CD4-positive, CD25-positive, alpha-beta regulatory T cell (primary cell): ENCODE measurements at regions not wholly inside any gene's neighbourhood (a gene's known extent, or its start where the extent isn't known, plus 50 kb on each side); places are given as distances from the start of the nearest gene placed in this dataset.
"Not testable (repeated sequence)": the region's sequence is repeated elsewhere in the genome, so short reads cannot be mapped to it uniquely, and the experiment has no call there.

Source experiments
- ATAC-seq, 2 donors: fragments of 150-1000 bp; cut with Tn5 transposase; one replicate each; pipeline ENCODE4 v1.10.0; 2021; ENCODE audit warnings: low read depth in 2 of 2, moderate number of reproducible peaks in 2 of 2, moderate library complexity in 1 of 2
- DNase-seq, 3 donors: peaks; one replicate each; pipeline versions ENCODE4 v3.0.0 to v3.0.0-alpha.2; 2012 to 2022; ENCODE audit warnings: mixed read lengths in 1 of 3
- H3K27ac ChIP-seq: one replicate; pipeline ENCODE4 v1.7.0; 2013; ENCODE audit warnings: mild to moderate bottlenecking, low read length; ENCODE audit not compliant: insufficient read depth, poor library complexity, severe bottlenecking
- H3K27me3 ChIP-seq: one replicate; pipeline ENCODE4 v1.7.0; 2013; ENCODE audit warnings: low read length; ENCODE audit not compliant: control insufficient read depth, insufficient read depth
- H3K36me3 ChIP-seq: one replicate; pipeline ENCODE4 v1.7.0; 2013; ENCODE audit warnings: mild to moderate bottlenecking, low read length, moderate library complexity; ENCODE audit not compliant: control insufficient read depth, insufficient read depth
- H3K4me1 ChIP-seq: 2 replicates; pipeline ENCODE4 v1.7.0; 2013; ENCODE audit warnings: mild to moderate bottlenecking, low read length; ENCODE audit not compliant: insufficient read depth, control insufficient read depth, poor library complexity, severe bottlenecking
- H3K4me3 ChIP-seq: one replicate; pipeline ENCODE4 v1.7.0; 2013; ENCODE audit warnings: low read depth, mild to moderate bottlenecking, low read length, moderate library complexity
- H3K9me3 ChIP-seq, 2 experiments: 1 replicate in 1 of 2; 2 replicates in 1 of 2; pipeline ENCODE4 v1.7.0; 2013; ENCODE audit warnings: low read length in 2 of 2, mild to moderate bottlenecking in 1 of 2, moderate library complexity in 1 of 2; ENCODE audit not compliant: control insufficient read depth in 2 of 2
- H3K27ac Mint-ChIP-seq, 3 donors: one replicate each; pipeline ENCODE4 v1.8.0; 2020 to 2022; ENCODE audit warnings: mild to moderate bottlenecking in 3 of 3, mixed read lengths in 3 of 3, moderate library complexity in 2 of 3
- H3K27me3 Mint-ChIP-seq: one replicate; pipeline ENCODE4 v1.8.0; 2022; ENCODE audit warnings: mild to moderate bottlenecking, mixed read lengths
- H3K36me3 Mint-ChIP-seq: one replicate; pipeline ENCODE4 v1.8.0; 2020; ENCODE audit warnings: mixed read lengths
- H3K4me1 Mint-ChIP-seq, 4 donors: one replicate each; pipeline ENCODE4 v1.8.0; 2020 to 2022; ENCODE audit warnings: mixed read lengths in 4 of 4, mild to moderate bottlenecking in 1 of 4
- H3K4me3 Mint-ChIP-seq, 4 donors: one replicate each; pipeline ENCODE4 v1.8.0; 2020 to 2022; ENCODE audit warnings: mild to moderate bottlenecking in 4 of 4, mixed read lengths in 4 of 4, moderate library complexity in 3 of 4
- H3K9me3 Mint-ChIP-seq, 7 donors: one replicate each; pipeline ENCODE4 v1.8.0; 2020 to 2022; ENCODE audit warnings: mixed read lengths in 7 of 7, mild to moderate bottlenecking in 3 of 7, moderate library complexity in 2 of 7

DNA sequence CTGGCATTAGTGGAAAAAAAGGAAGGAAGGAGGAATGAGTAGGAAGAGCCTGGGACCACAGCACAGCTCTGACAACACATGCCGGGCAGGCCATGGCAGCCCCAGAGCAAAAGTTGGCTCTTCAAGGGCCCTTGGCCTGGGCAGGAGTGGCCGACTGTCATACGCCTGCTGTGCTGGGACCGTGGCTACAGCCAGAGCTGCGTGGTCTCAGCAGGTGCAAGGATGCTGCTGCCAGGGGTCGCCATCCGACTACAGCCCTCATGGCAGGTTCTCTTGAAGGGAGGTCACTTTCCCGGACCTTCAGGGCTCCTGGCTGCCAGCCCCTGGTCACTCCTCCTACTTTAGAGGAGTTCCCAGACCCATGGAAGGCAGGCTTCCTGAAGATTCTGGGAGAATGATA, 109.9 kb downstream of the ARL4C start:
- Mint-ChIP-seq H3K4me1 (peaks cover 9 to 31% (median 27%) of the 10 kb centered on the region in 4 donors), H3K9me3 (peaks cover 0 to 3% (median 1%) of the 10 kb centered on the region in 7 donors), H3K27me3 (no peaks in the 10 kb centered on the region), H3K27ac (peak overlapping the region in 1 of 3 donors; percentile 56), H3K36me3 (no peaks in the 10 kb centered on the region), H3K4me3 (peak overlapping the region in 1 of 4 donors; percentile 44)
- H3K4me3 ChIP-seq, result no peak overlapping the region
- H3K9me3 ChIP-seq, result no peaks in the 10 kb centered on the region
- ATAC-seq (no peak), DNase-seq (no peak)
- H3K36me3 ChIP-seq, result no peaks in the 10 kb centered on the region
- peaks cover 1% of the 10 kb centered on the region for H3K4me1 ChIP-seq
- H3K27me3 ChIP-seq, result no peaks in the 10 kb centered on the region
- H3K27ac ChIP-seq, result no peak overlapping the region

DNA sequence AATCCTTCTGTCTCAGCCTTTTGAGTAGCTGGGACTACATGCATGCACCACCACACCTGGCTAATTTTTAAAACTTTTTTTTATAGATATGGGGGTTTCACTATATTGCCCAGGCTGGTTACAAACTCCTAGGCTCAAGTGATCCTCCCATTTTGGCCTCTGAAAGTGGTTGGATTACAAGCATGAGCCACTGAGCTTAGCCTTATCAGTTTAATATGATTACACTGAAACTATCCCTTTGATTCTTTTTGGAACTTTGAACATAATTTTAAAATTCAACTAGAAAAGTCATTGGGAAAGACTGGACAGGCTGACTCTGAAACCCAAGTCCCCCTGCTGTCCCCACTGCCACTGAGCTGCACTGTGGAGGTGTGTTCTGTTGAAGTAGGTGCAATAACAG, 114.8 kb downstream of the ARL4C start:
- ATAC-seq (no peak), DNase-seq (no peak)
- H3K27me3 Mint-ChIP-seq, result peaks cover 4% of the 10 kb centered on the region
- no peak overlapping the region for H3K27ac Mint-ChIP-seq
- H3K36me3 ChIP-seq, result no peaks in the 10 kb centered on the region
- no peaks in the 10 kb centered on the region for H3K4me1 ChIP-seq
- H3K4me3 ChIP-seq, result no peak overlapping the region
- no peak overlapping the region for H3K4me3 Mint-ChIP-seq
- H3K27me3 ChIP-seq, result no peaks in the 10 kb centered on the region
- no peak overlapping the region for H3K27ac ChIP-seq
- peaks cover 0 to 3% (median 0%) of the 10 kb centered on the region in 7 donors for H3K9me3 Mint-ChIP-seq
- H3K9me3 ChIP-seq, result no peaks in the 10 kb centered on the region
- no peaks in the 10 kb centered on the region for H3K36me3 Mint-ChIP-seq
- peaks cover 0 to 15% (median 8%) of the 10 kb centered on the region in 4 donors for H3K4me1 Mint-ChIP-seq

DNA sequence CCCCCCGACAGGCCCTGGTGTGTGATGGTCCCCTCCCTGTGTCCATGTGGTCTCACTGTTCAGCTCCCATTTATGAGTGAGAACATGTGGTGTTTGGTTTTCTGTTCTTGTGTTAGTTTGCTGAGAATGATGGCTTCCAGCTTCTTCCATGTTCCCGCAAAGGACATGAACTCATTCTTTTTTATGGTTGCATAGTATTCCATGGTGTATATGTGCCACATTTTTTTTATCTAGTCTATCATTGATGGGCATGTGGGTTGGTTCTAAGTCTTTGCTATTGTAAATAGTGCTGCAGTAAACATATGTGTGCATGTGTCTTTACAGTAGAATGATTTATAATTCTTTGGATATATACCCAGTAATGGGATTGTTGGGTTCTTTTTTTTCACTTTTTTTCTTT, 117.9 kb downstream of the ARL4C start:
- not testable (repeated sequence) for H3K27ac Mint-ChIP-seq, H3K4me1 ChIP-seq, H3K27me3 ChIP-seq, H3K4me3 ChIP-seq, H3K9me3 ChIP-seq, H3K27ac ChIP-seq, H3K9me3 Mint-ChIP-seq, H3K36me3 Mint-ChIP-seq, ATAC-seq, H3K36me3 ChIP-seq, DNase-seq, H3K27me3 Mint-ChIP-seq
- H3K4me1 Mint-ChIP-seq, result peaks cover 0 to 20% (median 13%) of the 10 kb centered on the region in 4 donors
- H3K4me3 Mint-ChIP-seq, result peak overlapping the region in 1 of 4 donors; percentile 87

DNA sequence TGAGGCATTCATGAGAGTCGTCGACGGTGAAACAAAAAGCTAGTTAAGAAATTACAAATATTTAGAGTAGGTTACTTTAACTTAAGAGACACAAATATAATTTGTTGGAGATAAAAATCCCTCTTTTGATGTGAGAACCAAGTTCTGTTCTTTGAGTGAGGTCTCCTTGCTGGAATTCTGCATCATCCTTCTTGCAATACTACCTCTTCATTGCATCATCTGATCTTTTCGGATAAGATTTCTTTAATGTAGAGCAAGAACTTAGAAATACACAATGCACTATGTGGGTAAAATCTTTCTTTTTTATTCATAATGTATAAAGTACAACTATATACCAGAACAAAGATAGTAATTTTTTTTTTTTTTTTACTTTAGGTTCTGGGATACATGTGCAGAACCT, 118.4 kb downstream of the ARL4C start:
- Histone ChIP-seq H3K36me3 (no peaks in the 10 kb centered on the region), H3K4me1 (peaks cover 3% of the 10 kb centered on the region), H3K27ac (no peak overlapping the region), H3K9me3 (no peaks in the 10 kb centered on the region), H3K4me3 (no peak overlapping the region), H3K27me3 (no peaks in the 10 kb centered on the region)
- ATAC-seq (no peak), DNase-seq (no peak)
- peaks cover 4% of the 10 kb centered on the region for H3K27me3 Mint-ChIP-seq
- no peaks in the 10 kb centered on the region for H3K36me3 Mint-ChIP-seq
- peaks cover 1 to 23% (median 15%) of the 10 kb centered on the region in 4 donors for H3K4me1 Mint-ChIP-seq
- no peaks in the 10 kb centered on the region for H3K9me3 Mint-ChIP-seq
- peak overlapping the region in 1 of 4 donors; percentile 27 for H3K4me3 Mint-ChIP-seq
- H3K27ac Mint-ChIP-seq, result no peak overlapping the region

DNA sequence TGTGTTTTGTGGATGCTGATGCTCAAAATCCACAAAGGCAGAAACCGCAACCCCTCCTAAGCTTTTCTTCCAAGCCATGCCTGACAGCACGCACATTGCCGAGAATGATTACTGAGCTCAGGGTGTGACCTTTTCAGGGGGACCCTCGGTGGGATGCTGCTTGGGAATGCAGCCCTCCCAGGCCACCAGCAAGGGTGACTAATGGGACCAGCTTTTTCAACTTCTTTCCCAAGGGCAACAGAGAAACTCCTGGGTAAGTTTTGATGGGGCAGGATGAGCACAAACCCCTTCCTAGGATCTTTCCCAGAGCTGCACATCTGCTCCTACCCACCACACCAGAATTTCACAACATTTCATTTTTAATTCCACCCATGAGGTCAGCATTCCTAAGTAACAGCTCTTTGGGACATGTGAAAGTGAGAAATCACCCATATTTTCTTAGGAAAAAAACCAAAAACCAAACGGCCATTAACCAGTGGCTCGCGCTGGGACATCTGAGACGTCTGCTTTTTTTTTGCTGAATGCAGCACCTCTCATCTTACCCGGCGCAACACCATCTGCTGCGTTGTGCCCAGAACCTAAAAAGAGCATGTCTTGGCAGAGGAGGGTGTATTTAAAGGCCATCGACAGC, 119.0 kb downstream of the ARL4C start:
- H3K4me1 Mint-ChIP-seq, result peaks cover 5 to 28% (median 20%) of the 10 kb centered on the region in 4 donors
- no peaks in the 10 kb centered on the region for H3K36me3 ChIP-seq
- no peak overlapping the region for H3K4me3 ChIP-seq
- peak overlapping the region in 1 of 4 donors; percentile 27 for H3K4me3 Mint-ChIP-seq
- H3K36me3 Mint-ChIP-seq, result no peaks in the 10 kb centered on the region
- H3K27me3 Mint-ChIP-seq, result peaks cover 4% of the 10 kb centered on the region
- H3K4me1 ChIP-seq, result peaks cover 9% of the 10 kb centered on the region
- H3K9me3 Mint-ChIP-seq, result no peaks in the 10 kb centered on the region
- no peaks in the 10 kb centered on the region for H3K27me3 ChIP-seq
- no peak overlapping the region for H3K27ac Mint-ChIP-seq
- H3K27ac ChIP-seq, result no peak overlapping the region
- H3K9me3 ChIP-seq, result no peaks in the 10 kb centered on the region
- no peak for ATAC-seq
- no peak for DNase-seq

DNA sequence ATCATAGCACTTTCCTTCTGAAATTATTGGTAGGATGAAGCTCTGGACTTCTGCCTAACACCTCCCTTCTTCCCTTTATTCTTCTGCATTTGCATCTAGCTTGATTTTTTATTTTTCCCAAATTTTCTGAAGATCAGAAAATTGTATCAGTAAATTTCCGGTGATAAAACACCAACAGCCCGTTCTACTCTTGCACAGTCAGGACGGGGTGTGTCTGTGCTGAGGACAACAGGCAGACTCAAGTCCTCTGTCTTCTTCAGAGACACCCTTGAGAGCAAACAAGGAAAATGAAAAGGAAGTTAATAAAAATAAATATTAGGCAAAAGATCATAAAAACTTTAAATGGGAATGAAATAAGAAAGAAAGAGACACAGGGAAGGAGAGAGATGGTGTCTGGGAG, 120.7 kb downstream of the ARL4C start:
- no peaks in the 10 kb centered on the region for H3K36me3 ChIP-seq
- no peak for DNase-seq
- H3K27me3 ChIP-seq, result no peaks in the 10 kb centered on the region
- no peaks in the 10 kb centered on the region for H3K9me3 ChIP-seq
- Mint-ChIP-seq H3K36me3 (no peaks in the 10 kb centered on the region), H3K9me3 (no peaks in the 10 kb centered on the region), H3K4me1 (peaks cover 14 to 45% (median 28%) of the 10 kb centered on the region in 4 donors), H3K27me3 (peaks cover 4% of the 10 kb centered on the region), H3K27ac (peak overlapping the region; percentile 29 to 58 (median 43)), H3K4me3 (no peak overlapping the region)
- no peak for ATAC-seq
- H3K4me3 ChIP-seq, result no peak overlapping the region
- H3K4me1 ChIP-seq, result peaks cover 24% of the 10 kb centered on the region
- H3K27ac ChIP-seq, result no peak overlapping the region

DNA sequence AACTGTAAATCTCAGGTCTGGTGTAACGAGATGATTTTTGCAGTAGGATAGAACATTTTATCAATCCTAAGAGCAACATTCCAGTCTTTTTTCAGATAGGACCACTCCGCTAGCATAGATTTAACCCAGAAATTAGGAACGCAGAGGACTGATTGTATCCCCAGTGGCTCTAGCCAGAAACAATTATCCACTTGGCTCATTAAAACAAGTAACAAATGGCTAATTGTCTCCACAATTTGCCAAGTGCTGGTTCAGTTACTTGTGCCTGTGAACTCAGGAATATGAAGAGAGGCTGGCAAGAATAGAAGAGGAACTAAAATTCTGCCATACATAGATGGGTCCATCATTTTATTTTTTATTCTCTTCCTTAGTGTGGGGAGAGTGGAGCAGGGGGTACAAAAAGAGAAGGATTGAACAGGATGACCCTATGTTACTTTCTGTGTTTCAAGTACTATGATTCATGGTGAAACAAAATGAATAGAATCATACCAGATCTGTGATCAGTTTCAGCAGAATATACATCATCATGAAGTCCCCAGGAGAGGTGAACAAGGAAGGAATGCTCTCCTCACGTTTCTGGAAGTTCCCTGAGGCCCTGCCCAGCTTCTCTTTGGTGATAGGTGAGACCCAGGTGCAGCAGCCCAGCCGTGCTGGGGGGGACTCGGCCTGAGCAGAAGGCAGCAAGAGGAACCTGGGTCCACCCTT, 121.6 kb downstream of the ARL4C start:
- H3K4me1 Mint-ChIP-seq, result peaks cover 16 to 54% (median 34%) of the 10 kb centered on the region in 4 donors

DNA sequence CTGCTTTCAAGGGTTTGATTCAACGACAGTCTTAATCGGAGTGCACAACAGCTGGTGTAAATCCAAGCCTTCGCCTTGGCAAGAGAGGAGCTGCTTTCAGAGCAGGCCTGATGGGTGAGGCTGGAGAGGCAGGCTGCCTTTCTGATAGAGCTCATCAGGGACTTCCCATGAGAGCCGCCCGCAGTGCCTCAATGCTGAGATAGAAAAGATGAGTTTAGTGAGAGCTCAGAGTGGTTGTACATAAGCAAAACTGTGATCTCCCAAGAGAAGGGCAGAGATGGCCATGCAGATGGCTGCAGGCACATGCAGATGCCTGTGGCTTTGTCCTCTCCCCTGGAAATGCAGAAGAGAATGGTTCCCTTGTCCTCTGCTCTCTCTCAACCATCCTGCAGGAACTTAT, 122.1 kb downstream of the ARL4C start:
- DNase-seq (no peak), ATAC-seq (no peak)
- Mint-ChIP-seq H3K4me3 (no peak overlapping the region), H3K36me3 (no peaks in the 10 kb centered on the region), H3K27me3 (peaks cover 4% of the 10 kb centered on the region), H3K27ac (peak overlapping the region in 2 of 3 donors; percentile 69 to 83), H3K4me1 (peaks cover 22 to 59% (median 37%) of the 10 kb centered on the region in 4 donors), H3K9me3 (no peaks in the 10 kb centered on the region)
- Histone ChIP-seq H3K36me3 (no peaks in the 10 kb centered on the region), H3K9me3 (no peaks in the 10 kb centered on the region), H3K4me3 (no peak overlapping the region), H3K27ac (no peak overlapping the region), H3K4me1 (peaks cover 35% of the 10 kb centered on the region), H3K27me3 (no peaks in the 10 kb centered on the region)

More for the DNA sequence above, 121.6 kb downstream of the ARL4C start:
- Histone ChIP-seq H3K27me3 (no peaks in the 10 kb centered on the region), H3K9me3 (no peaks in the 10 kb centered on the region), H3K36me3 (no peaks in the 10 kb centered on the region), H3K4me3 (no peak overlapping the region), H3K27ac (no peak overlapping the region), H3K4me1 (peaks cover 30% of the 10 kb centered on the region)
- Mint-ChIP-seq H3K27me3 (peaks cover 4% of the 10 kb centered on the region), H3K9me3 (no peaks in the 10 kb centered on the region), H3K36me3 (no peaks in the 10 kb centered on the region), H3K27ac (peak overlapping the region; percentile 46 to 83 (median 69)), H3K4me3 (no peak overlapping the region)
- DNase-seq, result no peak
- ATAC-seq, result no peak
